HG02642 (cell line): ENCODE measurements at regions not wholly inside any gene's neighbourhood (a gene's known extent, or its start where the extent isn't known, plus 50 kb on each side); places are given as distances from the start of the nearest gene placed in this dataset.

Experiments
- ATAC-seq: cut with Tn5 transposase; IDR thresholded peaks from one replicate; pipeline ENCODE4 v1.9.1; 2021; ENCODE audit warnings: mild to moderate bottlenecking; ENCODE audit not compliant: unreplicated experiment, poor library complexity

DNA sequence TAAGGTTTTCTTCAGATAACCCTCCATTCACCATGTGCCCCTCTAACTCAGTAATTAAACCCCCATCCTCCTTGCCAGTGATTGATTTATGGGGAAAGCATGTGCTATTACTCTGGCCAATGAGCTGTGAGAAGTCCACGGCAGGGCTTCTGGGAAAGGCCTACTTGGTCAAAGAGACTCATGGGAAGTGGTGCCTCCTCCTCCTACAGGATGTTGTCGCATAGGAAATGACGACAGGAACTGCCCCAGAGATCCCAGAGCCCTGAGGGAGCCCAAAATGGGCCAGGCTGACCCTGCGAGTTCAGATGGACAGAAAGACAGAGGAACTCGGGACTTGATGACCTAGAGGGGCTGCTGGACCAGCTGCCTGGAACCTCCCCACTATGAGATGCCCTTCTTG lies 938.1 kb upstream of the TMEM132C start:
- ATAC-seq = no peak

DNA sequence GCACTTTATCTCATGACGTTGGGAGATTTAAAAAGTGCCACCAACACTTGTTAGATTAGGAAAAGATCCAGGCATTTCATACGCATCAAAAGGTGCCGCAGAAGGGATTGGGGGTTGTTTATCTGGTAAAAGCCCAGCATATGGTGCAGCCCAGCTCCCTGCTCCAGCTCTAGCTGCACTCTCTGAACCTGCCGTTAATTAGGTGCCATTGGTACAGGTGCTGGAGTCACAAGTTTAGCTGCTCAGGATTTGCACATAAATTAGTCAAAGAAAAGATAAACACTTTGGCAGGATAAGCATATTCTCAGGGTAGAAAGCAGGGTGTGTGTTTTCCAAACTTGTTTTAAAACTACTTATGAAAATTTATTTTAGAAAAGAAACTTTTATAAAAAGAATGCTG lies 932.6 kb upstream of the TMEM132C start:
- no peak for ATAC-seq

- ATAC-seq = no peak
Measured at GRCh38 chr12:127334912-127335644, 931.9 kb upstream of the TMEM132C start.

GRCh38 chr12:127336416-127336815 lies 930.6 kb upstream of the TMEM132C start:
- no peak for ATAC-seq

GRCh38 chr12:127339065-127339464 lies 927.9 kb upstream of the TMEM132C start:
- ATAC-seq = no peak

GRCh38 chr12:127340381-127340780 lies 926.6 kb upstream of the TMEM132C start:
- no peak for ATAC-seq

DNA sequence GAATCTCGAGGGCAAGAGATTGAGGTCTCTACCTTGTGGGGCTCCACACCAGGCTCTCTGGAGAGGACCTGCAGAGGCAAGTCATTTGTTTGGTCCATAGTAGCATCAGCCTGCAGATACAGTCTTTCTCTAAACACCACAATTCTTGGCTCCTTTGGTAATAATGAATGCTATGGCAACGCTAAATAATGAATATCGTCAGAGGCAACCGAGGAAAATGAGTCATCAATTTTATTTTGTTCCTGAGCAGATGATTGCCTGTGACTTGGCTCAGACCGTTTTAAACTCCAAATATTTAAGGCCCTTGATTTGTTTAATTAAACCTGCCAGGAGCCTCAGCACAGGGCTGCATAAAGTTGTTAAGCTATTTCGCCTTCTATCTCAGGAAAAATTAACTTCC lies 924.1 kb upstream of the TMEM132C start:
- ATAC-seq = no peak

- ATAC-seq = no peak
Measured at GRCh38 chr12:127343940-127344339, 923.0 kb upstream of the TMEM132C start.

GRCh38 chr12:127351481-127352010 lies 915.4 kb upstream of the TMEM132C start:
- ATAC-seq = no peak

GRCh38 chr12:127355061-127355841 lies 911.7 kb upstream of the TMEM132C start:
- no peak for ATAC-seq

GRCh38 chr12:127358888-127359287 lies 908.1 kb upstream of the TMEM132C start:
- no peak for ATAC-seq

DNA sequence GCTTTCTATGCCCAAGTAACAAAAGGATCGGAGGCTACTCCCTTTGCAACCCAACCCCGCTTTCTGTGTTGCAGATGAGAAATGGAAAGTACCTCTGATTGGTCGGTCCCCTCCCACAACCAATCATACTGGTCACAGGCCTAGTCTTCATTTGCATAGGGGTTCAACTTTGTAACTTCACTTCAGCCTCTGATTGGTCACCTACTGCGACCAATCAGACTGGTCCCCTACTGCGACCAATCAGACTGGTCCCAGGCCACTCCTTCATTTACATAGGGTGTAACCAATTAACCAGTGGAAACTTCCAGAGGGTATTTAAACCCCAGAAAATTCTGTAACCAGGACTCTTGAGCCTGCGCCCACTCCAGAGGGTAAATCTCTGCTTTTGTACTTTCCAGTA lies 906.4 kb upstream of the TMEM132C start:
- ATAC-seq = no peak

GRCh38 chr12:127362121-127362520 lies 904.8 kb upstream of the TMEM132C start:
- no peak for ATAC-seq

DNA sequence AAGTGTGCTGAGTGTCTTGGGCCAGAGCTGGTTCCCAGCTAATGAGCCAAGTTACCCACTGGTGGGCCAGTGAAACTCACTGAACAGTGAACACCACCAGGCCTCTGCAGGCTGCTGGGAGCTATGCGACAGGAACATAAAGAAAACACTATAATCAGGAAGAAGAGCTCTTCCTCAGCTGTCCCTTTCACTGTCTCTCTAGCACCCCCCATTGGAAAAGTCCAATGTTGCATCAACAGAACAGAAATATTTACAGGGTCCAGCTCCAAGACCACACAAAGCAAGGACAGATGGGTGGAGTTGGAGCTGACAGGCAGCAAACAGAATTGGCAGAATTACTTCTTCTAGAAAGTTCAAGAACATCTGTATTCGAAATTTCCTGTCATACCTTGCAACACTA lies 903.6 kb upstream of the TMEM132C start:
- no peak for ATAC-seq

- no peak for ATAC-seq
Measured at GRCh38 chr12:127373559-127373958, 893.4 kb upstream of the TMEM132C start.

DNA sequence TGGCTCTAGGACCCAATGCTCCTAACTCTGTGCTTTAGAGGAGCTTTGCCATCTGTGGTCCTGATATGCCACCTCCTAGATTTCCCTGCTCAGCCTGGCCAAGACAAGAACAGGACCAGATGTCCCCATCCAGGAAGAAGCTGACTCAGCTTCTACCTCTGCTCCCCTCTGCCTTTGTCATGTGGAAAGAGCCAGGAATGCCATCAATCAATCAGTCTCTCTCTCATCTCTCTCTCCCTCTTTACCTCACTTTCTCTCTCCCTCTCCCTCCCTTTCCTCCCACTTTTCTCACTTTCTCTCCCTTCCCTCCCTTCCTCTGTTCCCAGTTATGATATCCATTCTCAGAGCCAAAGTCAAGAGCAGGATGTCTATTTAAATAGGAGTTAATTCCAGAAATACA lies 892.5 kb upstream of the TMEM132C start:
- no peak for ATAC-seq

DNA sequence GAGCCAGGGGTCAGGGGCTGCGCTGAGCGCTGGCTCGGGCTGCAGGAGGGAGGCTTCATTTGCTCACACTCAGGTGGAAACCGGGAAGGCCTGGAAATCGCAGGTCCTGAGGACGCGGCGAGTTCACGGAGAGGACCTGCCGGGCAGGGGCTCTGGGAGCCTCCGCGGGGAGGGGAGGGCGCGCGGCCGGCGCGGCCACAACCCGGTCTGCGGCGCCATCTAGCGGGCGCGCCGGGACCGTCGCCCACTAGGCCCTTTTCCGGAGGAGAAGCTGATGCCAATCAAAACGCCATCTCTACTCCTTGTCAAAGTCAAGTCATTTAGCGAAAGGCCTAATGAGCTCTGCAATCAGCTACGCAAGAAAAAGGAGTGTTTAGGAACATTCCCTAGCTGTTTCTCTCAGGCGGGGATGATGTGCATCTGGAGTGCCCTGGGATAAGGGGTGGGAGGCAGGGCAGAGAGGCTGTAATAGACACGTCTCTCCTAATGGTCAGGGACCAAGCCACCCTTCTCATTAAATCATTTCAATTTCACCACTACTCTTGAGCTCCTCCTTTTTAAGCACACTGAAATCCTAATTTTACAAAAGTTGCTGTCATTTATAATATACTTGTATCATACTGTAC lies 885.8 kb upstream of the TMEM132C start:
- no peak for ATAC-seq

- no peak for ATAC-seq
Measured at GRCh38 chr12:127381681-127382080, 885.3 kb upstream of the TMEM132C start.

GRCh38 chr12:127383281-127383680 lies 883.7 kb upstream of the TMEM132C start:
- ATAC-seq = no peak

- no peak for ATAC-seq
Measured at GRCh38 chr12:127386723-127387122, 880.2 kb upstream of the TMEM132C start.

DNA sequence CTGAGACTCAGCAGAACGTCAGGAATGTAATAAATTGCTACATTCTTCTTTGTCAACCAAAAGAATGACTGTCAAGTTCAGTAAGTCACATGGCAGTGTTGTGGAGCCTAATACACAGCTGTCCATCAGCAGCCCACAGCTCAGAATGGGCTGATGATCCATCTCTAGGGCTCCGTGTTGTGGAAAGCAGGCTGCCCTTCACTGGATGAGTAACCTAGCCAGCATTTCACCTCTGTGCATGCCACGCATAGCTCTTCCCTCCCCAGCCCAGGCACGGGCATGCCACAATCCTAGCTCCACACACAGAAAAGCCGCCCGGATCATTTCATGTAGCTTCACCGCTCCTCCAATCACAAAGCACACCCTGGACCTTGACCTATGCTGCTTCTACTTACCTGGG lies 878.0 kb upstream of the TMEM132C start:
- ATAC-seq = no peak
